Body of pancreas (tissue), 4 donors: ENCODE measurements at regions not wholly inside any gene's neighbourhood (a gene's known extent, or its start where the extent isn't known, plus 50 kb on each side); places are given as distances from the start of the nearest gene placed in this dataset.

Experiments
- ATAC-seq: fragments of 150-250 bp; one replicate; pipeline ENCODE4 v1.9.1; 2016
- DNase-seq, 4 donors: peaks; one replicate each; pipeline ENCODE4 v3.0.0-alpha.2; 2019
- H3K27ac ChIP-seq, 4 donors: fragments of 200-600 bp; sonication (generic); 1 replicate in 3 of 4; 2 replicates in 1 of 4; pipeline versions ENCODE4 v1.5.1 to v1.6.1; 2016 to 2019; ENCODE audit warnings: mild to moderate bottlenecking in 1 of 4, mixed read lengths in 1 of 4, moderate library complexity in 1 of 4
- H3K27me3 ChIP-seq, 2 donors: fragments of 200-600 bp; sonication (generic); one replicate each; pipeline ENCODE4 v1.6.0; 2016; ENCODE audit warnings: mild to moderate bottlenecking in 1 of 2
- H3K36me3 ChIP-seq, 2 donors: fragments of 200-600 bp; sonication (generic); replicated peaks in 1 of 2; 2 replicates each; pipeline ENCODE4 v1.5.1; 2016; ENCODE audit warnings: low read depth in 2 of 2; ENCODE audit not compliant: insufficient read depth in 1 of 2
- H3K4me1 ChIP-seq: fragments of 200-600 bp; sonication (generic); one replicate; pipeline ENCODE4 v1.6.0; 2016
- H3K4me3 ChIP-seq, 2 donors: fragments of 200-600 bp; sonication (generic); 1 replicate in 1 of 2; 2 replicates in 1 of 2; pipeline ENCODE4 v1.5.1; 2016 to 2019
- H3K9me3 ChIP-seq, 3 donors: fragments of 200-600 bp; sonication (generic); 1 replicate in 2 of 3; 2 replicates in 1 of 3; pipeline ENCODE4 v1.5.1; 2016
- POLR2A ChIP-seq, 3 donors: fragments of 450-650 bp; IDR thresholded peaks; one replicate each; pipeline ENCODE4 v1.6.1; 2016; ENCODE audit warnings: antibody characterized with exemption in 3 of 3, mild to moderate bottlenecking in 2 of 3
- WGBS, 2 donors: methylation state at CpG; one replicate each; pipeline ENCODE4 v1.1.5; 2017; 5-methylcytosine and 5-hydroxymethylcytosine counted together
- intact Hi-C: fragments of 100-400 bp; cut with DNase I; formaldehyde crosslinking; loops from one replicate; pipeline ENCODE4 v1.15.1; 2023
- TF ChIP-seq, protein P1 (sequence below), 7 experiments: fragments of 450-650 bp in 4 of 7; fragments of 200-600 bp in 3 of 7; sonication (generic) in 3 of 7; IDR thresholded peaks; one replicate each; pipeline ENCODE4 v1.5.1; 2016 to 2019; ENCODE audit warnings: antibody characterized with exemption in 7 of 7

DNA sequence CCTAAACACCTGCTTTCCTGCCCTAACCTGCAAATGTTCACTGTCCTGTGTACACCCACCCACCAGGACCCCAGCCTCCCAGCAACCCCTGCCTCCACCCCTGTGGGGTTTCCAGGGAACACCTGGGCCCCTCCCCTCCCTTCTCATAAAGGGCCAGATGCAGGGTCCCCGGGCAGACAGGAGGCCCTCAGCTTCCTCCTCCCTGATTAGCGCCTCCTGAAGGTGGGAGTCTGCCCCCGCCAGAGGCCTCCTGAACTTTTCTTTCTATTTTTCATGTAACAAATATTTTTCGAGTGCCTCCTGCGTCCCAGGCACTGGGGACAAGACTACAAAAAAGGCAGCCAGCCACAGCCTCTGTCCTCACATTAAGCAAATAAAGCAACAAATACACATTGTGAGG is 135.4 kb upstream of the LINGO1 start:
- Histone ChIP-seq H3K4me3 (no peak overlapping the region), H3K36me3 (no peaks in the 10 kb centered on the region), H3K27me3 (no peaks in the 10 kb centered on the region), H3K27ac (no peak overlapping the region), H3K4me1 (no peaks in the 10 kb centered on the region), H3K9me3 (no peaks in the 10 kb centered on the region)
- ATAC-seq: no peak
- TF ChIP-seq, protein P1, sequence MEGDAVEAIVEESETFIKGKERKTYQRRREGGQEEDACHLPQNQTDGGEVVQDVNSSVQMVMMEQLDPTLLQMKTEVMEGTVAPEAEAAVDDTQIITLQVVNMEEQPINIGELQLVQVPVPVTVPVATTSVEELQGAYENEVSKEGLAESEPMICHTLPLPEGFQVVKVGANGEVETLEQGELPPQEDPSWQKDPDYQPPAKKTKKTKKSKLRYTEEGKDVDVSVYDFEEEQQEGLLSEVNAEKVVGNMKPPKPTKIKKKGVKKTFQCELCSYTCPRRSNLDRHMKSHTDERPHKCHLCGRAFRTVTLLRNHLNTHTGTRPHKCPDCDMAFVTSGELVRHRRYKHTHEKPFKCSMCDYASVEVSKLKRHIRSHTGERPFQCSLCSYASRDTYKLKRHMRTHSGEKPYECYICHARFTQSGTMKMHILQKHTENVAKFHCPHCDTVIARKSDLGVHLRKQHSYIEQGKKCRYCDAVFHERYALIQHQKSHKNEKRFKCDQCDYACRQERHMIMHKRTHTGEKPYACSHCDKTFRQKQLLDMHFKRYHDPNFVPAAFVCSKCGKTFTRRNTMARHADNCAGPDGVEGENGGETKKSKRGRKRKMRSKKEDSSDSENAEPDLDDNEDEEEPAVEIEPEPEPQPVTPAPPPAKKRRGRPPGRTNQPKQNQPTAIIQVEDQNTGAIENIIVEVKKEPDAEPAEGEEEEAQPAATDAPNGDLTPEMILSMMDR (IDR thresholded peaks at IDR 0.05): no peak
- TF ChIP-seq POLR2A (IDR thresholded peaks at IDR 0.05): no peak
- intact Hi-C loops: no loop called here
- no peak for DNase-seq
- 57 to 61% methylated on average over 5 of the region's 5 CpGs for WGBS, 2 donors

DNA sequence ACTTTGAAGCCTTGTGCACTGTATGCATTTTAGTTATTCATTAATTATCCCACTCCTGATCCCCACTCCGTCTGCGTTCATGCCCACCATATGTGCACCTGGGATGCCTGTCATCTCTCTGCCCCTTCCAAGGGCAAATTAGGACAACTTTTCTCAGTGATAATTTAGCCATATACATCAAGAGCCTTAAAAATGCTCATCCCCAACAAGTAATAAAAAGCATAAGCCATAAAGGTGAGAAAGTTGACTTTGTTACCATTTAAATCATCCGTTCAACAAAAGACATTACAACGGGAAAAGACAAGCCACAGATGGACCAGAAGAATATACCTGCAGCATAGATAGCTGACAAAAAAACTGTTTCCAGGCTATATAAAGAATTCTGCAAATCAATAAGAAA is 131.4 kb upstream of the LINGO1 start:
- Histone ChIP-seq H3K27ac (no peak overlapping the region), H3K9me3 (no peaks in the 10 kb centered on the region), H3K4me1 (no peaks in the 10 kb centered on the region), H3K27me3 (no peaks in the 10 kb centered on the region), H3K4me3 (no peak overlapping the region), H3K36me3 (no peaks in the 10 kb centered on the region)
- intact Hi-C loops: no loop called here
- TF ChIP-seq, protein P1 (IDR thresholded peaks at IDR 0.05): no peak
- TF ChIP-seq POLR2A (IDR thresholded peaks at IDR 0.05): no peak
- 59 to 60% methylated on average over 4 of the region's 4 CpGs for WGBS, 2 donors
- DNase-seq: no peak
- no peak for ATAC-seq

DNA sequence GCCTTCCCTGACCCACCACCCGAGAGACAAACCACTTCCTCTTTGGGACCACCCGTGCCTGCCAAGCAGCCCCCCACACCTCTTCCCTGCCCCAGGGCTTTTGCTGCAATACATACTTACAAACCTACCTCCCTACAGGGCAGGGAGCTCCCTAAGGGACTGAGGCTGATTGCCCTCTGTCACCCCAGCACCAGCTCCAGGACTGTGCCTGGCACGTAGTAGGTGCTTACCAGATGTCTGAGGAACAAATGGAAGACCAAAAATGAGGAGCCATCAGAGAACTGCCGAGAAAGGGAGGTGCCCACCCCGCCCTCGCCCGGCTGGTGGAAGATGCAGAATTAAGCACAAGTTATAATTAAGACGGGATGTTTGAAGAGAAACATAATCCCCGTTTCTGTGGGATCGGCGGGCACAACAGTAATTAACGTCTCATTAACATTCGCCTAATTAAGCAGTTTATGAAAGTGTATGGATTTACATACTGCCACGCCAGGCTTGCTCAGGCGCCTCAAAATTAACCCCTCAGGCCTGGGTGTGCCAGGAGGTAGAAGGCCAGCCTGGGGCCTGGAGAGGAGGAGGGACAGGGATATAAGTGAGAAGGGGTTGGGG is 130.1 kb upstream of the LINGO1 start:
- Histone ChIP-seq H3K9me3 (no peaks in the 10 kb centered on the region), H3K36me3 (no peaks in the 10 kb centered on the region), H3K4me3 (no peak overlapping the region), H3K4me1 (no peaks in the 10 kb centered on the region), H3K27ac (no peak overlapping the region), H3K27me3 (no peaks in the 10 kb centered on the region)
- intact Hi-C loops: no loop called here
- ATAC-seq (no peak), DNase-seq (no peak)
- WGBS, 2 donors: 65 to 67% methylated on average over 15 of the region's 15 CpGs
- TF ChIP-seq, protein P1 (IDR thresholded peaks at IDR 0.05): no peak
- TF ChIP-seq POLR2A (IDR thresholded peaks at IDR 0.05): no peak

DNA sequence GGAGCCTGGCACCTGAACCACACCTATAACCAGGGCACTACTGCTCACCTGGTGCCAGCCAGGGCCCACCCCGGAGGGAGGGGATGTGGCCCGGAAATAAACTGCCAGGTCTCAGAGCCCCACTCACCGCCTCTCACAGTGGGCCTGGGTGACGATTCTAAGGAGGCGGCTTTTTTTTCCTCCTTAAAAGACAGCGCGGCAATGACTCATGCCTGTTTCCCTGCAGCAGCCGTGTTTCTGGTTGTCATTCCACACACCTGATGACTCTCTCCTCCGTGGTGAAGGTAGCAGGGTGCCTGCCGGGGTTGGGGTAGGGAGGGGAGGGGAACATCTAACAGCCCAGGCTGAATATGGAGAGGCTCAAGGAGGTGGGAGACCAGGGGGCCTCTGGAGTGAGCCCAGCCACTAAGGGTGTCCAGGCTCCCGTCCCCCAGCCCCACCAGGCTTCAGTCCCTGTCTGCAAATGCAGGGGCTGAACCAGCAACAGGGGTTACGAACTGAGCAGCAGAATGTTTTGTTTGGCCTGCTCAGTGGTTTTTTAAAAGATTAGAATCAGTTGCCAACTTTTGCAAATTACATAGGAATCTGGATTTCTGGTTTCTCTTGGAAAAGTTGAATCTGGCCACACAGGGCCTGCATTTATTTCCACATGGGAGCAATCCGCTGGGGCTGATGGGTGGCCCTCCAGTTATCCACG is 127.3 kb upstream of the LINGO1 start:
- WGBS, 2 donors: 67 to 76% methylated on average over 11 to 14 of the region's 14 CpGs
- DNase-seq (no peak), ATAC-seq (no peak)
- Histone ChIP-seq H3K4me3 (no peak overlapping the region), H3K27me3 (no peaks in the 10 kb centered on the region), H3K4me1 (no peaks in the 10 kb centered on the region), H3K36me3 (no peaks in the 10 kb centered on the region), H3K9me3 (no peaks in the 10 kb centered on the region), H3K27ac (no peak overlapping the region)
- intact Hi-C loops: no loop called here
- no peak for TF ChIP-seq POLR2A (IDR thresholded peaks at IDR 0.05)
- TF ChIP-seq, protein P1 (IDR thresholded peaks at IDR 0.05): no peak

DNA sequence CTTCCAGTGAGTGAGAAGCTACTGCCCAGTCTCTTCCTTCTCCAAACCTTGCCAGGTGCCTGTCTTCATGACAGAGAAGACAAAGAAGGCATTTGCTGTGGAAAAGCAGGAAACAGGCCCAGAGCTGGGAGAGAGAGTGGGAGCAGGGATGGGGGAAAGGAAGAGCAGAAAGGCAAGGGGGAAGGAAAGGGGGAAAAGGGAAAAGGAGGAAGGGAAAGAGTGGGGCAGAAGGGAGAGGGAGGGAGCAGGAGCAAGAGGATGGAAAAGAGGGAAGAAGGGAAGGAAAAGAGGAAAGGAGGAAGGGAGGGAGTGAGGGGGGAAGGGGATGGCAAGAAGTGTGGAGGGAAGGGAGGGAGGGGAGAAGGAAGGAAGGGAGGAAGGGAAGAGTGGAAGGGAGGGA is 121.2 kb upstream of the LINGO1 start:
- intact Hi-C loops: no loop called here
- ATAC-seq: no peak
- no peaks in the 10 kb centered on the region for H3K4me1 ChIP-seq

More for the DNA sequence above, 121.2 kb upstream of the LINGO1 start:
- H3K27me3 ChIP-seq: no peaks in the 10 kb centered on the region
- no peaks in the 10 kb centered on the region for H3K9me3 ChIP-seq
- no peak for DNase-seq
- TF ChIP-seq POLR2A (IDR thresholded peaks at IDR 0.05): no peak
- TF ChIP-seq, protein P1 (IDR thresholded peaks at IDR 0.05): no peak
- no peaks in the 10 kb centered on the region for H3K36me3 ChIP-seq
- H3K27ac ChIP-seq: no peak overlapping the region
- H3K4me3 ChIP-seq: no peak overlapping the region
